Vagina (tissue), 2 donors: ENCODE measurements at regions not wholly inside any gene's neighbourhood (a gene's known extent, or its start where the extent isn't known, plus 50 kb on each side); places are given as distances from the start of the nearest gene placed in this dataset.

ENCODE experiments used
- CTCF ChIP-seq, 3 experiments: fragments of 450-650 bp in 2 of 3; fragments of 200-600 bp in 1 of 3; sonication (generic) in 1 of 3; IDR thresholded peaks; one replicate each; pipeline ENCODE4 v1.5.1; 2017 to 2019; ENCODE audit warnings: antibody characterized with exemption in 3 of 3, mild to moderate bottlenecking in 2 of 3, moderate library complexity in 2 of 3
- POLR2AphosphoS5 ChIP-seq, 2 donors: sonication (generic); formaldehyde crosslinking; IDR thresholded peaks; one replicate each; pipeline ENCODE4 v1.9.0; 2017; ENCODE audit warnings: antibody characterized with exemption in 2 of 2, mild to moderate bottlenecking in 2 of 2, low read depth in 1 of 2; ENCODE audit not compliant: insufficient read depth in 1 of 2

DNA sequence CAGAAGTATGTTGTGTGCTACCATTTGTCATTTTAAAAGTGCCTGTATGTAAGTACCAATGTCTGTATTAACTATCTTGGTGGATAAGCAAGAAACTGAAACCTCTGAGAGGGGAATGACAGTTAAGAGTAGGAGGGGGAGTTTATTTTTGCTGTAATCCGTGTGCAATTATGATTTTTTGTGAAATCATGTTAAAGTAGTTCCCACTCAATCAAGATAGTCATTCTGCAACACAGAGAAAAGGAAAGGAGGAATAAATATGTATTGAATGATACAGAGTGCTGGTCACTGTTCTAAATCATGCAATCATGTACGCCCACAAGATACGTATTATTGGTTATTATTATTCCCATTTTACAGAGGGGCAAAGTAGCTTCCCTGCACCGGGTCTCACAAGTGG is 105.1 kb upstream of the UBE2E1 start:
- TF ChIP-seq CTCF (IDR thresholded peaks at IDR 0.05) (no peak), POLR2AphosphoS5 (IDR thresholded peaks at IDR 0.05; ENCODE audit: insufficient read depth in 1 of 2, low read depth in 1 of 2) (no peak)
